Left lung (tissue), 4 donors: ENCODE measurements at regions not wholly inside any gene's neighbourhood (a gene's known extent, or its start where the extent isn't known, plus 50 kb on each side); places are given as distances from the start of the nearest gene placed in this dataset.

Experiments
- ATAC-seq: fragments of 200-7000 bp; cut with Tn5 transposase; one replicate; pipeline ENCODE4 v1.9.1; 2020; ENCODE audit warnings: moderate library complexity
- DNase-seq, 4 donors: peaks; one replicate each; pipeline ENCODE4 v3.0.0-alpha.2; 2013 to 2020
- H3K27ac ChIP-seq, 2 donors: fragments of 200-600 bp; sonication (generic) in 1 of 2; one replicate each; pipeline versions ENCODE4 v1.5.0 to v1.8.0; 2020 to 2021
- H3K27me3 ChIP-seq, 2 donors: fragments of 200-600 bp; sonication (generic) in 1 of 2; one replicate each; pipeline versions ENCODE4 v1.5.0 to v1.8.0; 2020 to 2021
- H3K36me3 ChIP-seq, 2 donors: fragments of 200-600 bp; sonication (generic) in 1 of 2; one replicate each; pipeline versions ENCODE4 v1.5.0 to v1.8.0; 2020 to 2021
- H3K4me1 ChIP-seq, 2 donors: fragments of 200-600 bp; one replicate each; pipeline ENCODE4 v1.8.0; 2021
- H3K4me3 ChIP-seq, 2 donors: fragments of 200-600 bp; sonication (generic) in 1 of 2; one replicate each; pipeline versions ENCODE4 v1.5.0 to v1.8.0; 2020 to 2021; ENCODE audit warnings: mild to moderate bottlenecking in 1 of 2
- H3K9me3 ChIP-seq, 2 donors: fragments of 200-600 bp; sonication (generic) in 1 of 2; one replicate each; pipeline versions ENCODE4 v1.5.0 to v1.8.0; 2020 to 2021
- CTCF ChIP-seq, 2 donors: fragments of 200-600 bp; sonication (generic) in 1 of 2; IDR thresholded peaks; one replicate each; pipeline versions ENCODE4 v1.5.0 to v1.8.0; 2021; ENCODE audit warnings: antibody characterized with exemption in 2 of 2
- intact Hi-C, 2 donors: fragments of 100-400 bp; cut with DNase I; formaldehyde crosslinking; loops; one replicate each; pipeline versions ENCODE4 v1.11.2 to v1.14.2; 2022
- donor health status: DM: no; HTN: yes; CAD: no.
- donor health status: DM: no; HTN: no; CAD: no.

DNA sequence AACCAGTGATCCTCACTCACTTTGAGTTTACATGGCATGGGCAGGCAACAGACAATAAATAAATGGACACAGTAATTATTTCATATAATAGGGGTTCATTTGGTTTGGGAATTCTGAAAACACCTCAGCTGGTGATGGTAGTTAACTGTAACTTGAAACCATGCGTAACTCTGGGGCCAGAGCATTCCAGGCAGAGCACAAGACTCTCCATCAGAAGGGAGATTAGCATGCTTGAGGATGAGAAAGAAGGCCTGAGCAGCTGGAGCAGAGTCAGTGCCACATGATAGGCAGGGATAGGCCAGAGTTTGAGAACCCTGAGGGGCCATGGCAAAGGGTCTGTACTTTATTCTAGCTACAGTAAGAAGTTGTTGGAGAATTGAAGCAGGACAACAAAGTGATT is 56.3 kb upstream of the CXCL8 start:
- no peak for TF ChIP-seq CTCF (IDR thresholded peaks at IDR 0.05)
- intact Hi-C loops: no loop called here
- H3K4me3 ChIP-seq: no peak overlapping the region
- H3K4me1 ChIP-seq: peaks cover 0 to 12% of the 10 kb centered on the region in 2 donors
- H3K27me3 ChIP-seq: no peaks in the 10 kb centered on the region
- DNase-seq: no peak
- no peaks in the 10 kb centered on the region for H3K36me3 ChIP-seq
- H3K27ac ChIP-seq: no peak overlapping the region
- ATAC-seq: no peak
- no peaks in the 10 kb centered on the region for H3K9me3 ChIP-seq

DNA sequence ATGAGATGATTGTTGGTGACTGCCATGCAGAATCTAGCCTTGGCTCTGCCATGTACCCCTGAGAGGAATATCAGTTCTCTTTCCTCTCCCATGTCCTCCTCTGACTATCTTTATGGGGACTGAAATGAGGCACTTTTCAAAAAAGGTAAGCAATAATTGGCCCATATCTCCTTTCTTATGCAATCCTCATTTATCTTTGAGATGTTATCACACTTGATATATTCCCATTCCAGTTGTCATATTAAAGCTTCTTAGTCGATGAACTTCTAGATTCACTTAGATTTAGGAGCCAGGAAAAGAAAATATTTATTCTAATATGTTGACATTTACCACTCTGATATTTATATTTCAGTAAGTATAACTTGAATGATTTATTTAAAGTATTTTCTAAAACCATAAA is 55.3 kb upstream of the CXCL8 start:
- H3K9me3 ChIP-seq: no peaks in the 10 kb centered on the region
- peaks cover 0 to 12% of the 10 kb centered on the region in 2 donors for H3K4me1 ChIP-seq
- no peak for TF ChIP-seq CTCF (IDR thresholded peaks at IDR 0.05)
- H3K27ac ChIP-seq: no peak overlapping the region
- no peaks in the 10 kb centered on the region for H3K36me3 ChIP-seq
- intact Hi-C loops: no loop called here
- no peak for ATAC-seq
- no peak for DNase-seq
- no peaks in the 10 kb centered on the region for H3K27me3 ChIP-seq
- H3K4me3 ChIP-seq: no peak overlapping the region

DNA sequence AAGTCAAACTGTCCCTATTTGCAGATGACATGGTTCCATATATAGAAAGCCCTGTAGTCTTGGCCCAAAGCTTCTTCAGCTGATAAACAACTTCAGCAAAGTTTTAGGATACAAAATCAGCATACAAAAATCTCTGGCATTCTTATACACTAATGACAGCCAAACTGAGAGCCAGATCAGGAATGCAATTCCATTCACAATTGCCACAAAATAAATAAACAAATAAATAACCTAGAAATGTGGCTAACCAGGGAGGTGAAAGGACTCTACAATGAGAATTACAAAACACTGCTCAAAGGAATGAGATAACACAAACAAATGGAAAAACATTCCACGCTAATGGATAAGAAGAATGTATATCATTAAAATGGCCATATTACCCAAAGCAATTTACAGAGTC is 52.9 kb upstream of the CXCL8 start:
- Histone ChIP-seq H3K4me1 (peaks cover 0 to 17% of the 10 kb centered on the region in 2 donors), H3K27me3 (no peaks in the 10 kb centered on the region), H3K27ac (no peak overlapping the region), H3K4me3 (no peak overlapping the region), H3K36me3 (no peaks in the 10 kb centered on the region), H3K9me3 (no peaks in the 10 kb centered on the region)
- TF ChIP-seq CTCF (IDR thresholded peaks at IDR 0.05): no peak
- ATAC-seq: no peak
- no peak for DNase-seq
- intact Hi-C loops: no loop called here

GRCh38 chr4:73690051-73690738 is 50.2 kb upstream of the CXCL8 start:
- DNase-seq: no peak
- Histone ChIP-seq H3K27me3 (no peaks in the 10 kb centered on the region), H3K9me3 (no peaks in the 10 kb centered on the region), H3K4me1 (peaks cover 0 to 7% of the 10 kb centered on the region in 2 donors), H3K27ac (peak overlapping the region in 1 of 2 donors; percentile 55), H3K4me3 (no peak overlapping the region), H3K36me3 (no peaks in the 10 kb centered on the region)
- peak; percentile 35 for ATAC-seq
- no peak for TF ChIP-seq CTCF (IDR thresholded peaks at IDR 0.05)
- intact Hi-C loops: no loop called here
